Osteoblast (primary cell): ENCODE measurements at regions not wholly inside any gene's neighbourhood (a gene's known extent, or its start where the extent isn't known, plus 50 kb on each side); places are given as distances from the start of the nearest gene placed in this dataset.

Source experiments
- DNase-seq: peaks from one replicate; pipeline ENCODE4 v3.0.0; 2011; ENCODE audit warnings: low spot score, mixed read lengths; ENCODE audit not compliant: insufficient read length; ENCODE audit errors: missing footprints
- H2AFZ ChIP-seq: 2 replicates; pipeline ENCODE4 v1.6.0; 2011; ENCODE audit warnings: mild to moderate bottlenecking, low read length
- H3K27ac ChIP-seq: 2 replicates; pipeline ENCODE4 v1.5.1; 2011; ENCODE audit warnings: mild to moderate bottlenecking, low read depth, low read length, moderate library complexity
- H3K27me3 ChIP-seq: 2 replicates; pipeline ENCODE4 v1.6.0; 2012; ENCODE audit warnings: mild to moderate bottlenecking, control low read depth, inconsistent platforms, low read length, moderate library complexity; ENCODE audit not compliant: insufficient read depth
- H3K36me3 ChIP-seq: 2 replicates; pipeline ENCODE4 v1.5.1; 2011; ENCODE audit warnings: mild to moderate bottlenecking, low read length, control low read depth, moderate library complexity; ENCODE audit not compliant: insufficient read depth
- H3K4me1 ChIP-seq: 2 replicates; pipeline ENCODE4 v1.5.1; 2011; ENCODE audit warnings: mild to moderate bottlenecking, low read length, control low read depth, moderate library complexity; ENCODE audit not compliant: insufficient read depth
- H3K4me2 ChIP-seq: 2 replicates; pipeline ENCODE4 v1.6.0; 2011; ENCODE audit warnings: mild to moderate bottlenecking, low read length; ENCODE audit not compliant: insufficient read depth
- H3K4me3 ChIP-seq: fragments of 200-600 bp; sonication (generic); 3 replicates; pipeline ENCODE4 v1.5.1; 2012; ENCODE audit warnings: mild to moderate bottlenecking, low read length, inconsistent platforms; ENCODE audit not compliant: insufficient read depth
- H3K79me2 ChIP-seq: 2 replicates; pipeline ENCODE4 v1.6.0; 2012; ENCODE audit warnings: mild to moderate bottlenecking, low read length, control low read depth, inconsistent platforms; ENCODE audit not compliant: insufficient read depth
- H3K9me3 ChIP-seq: 2 replicates; pipeline ENCODE4 v1.5.1; 2011; ENCODE audit warnings: low read depth, low read length, control low read depth
- H4K20me1 ChIP-seq: 2 replicates; pipeline ENCODE4 v1.6.0; 2012; ENCODE audit warnings: mild to moderate bottlenecking, low read length, control low read depth; ENCODE audit not compliant: insufficient read depth
- TF ChIP-seq, protein P1 (sequence below): IDR thresholded peaks from 2 replicates; pipeline ENCODE4 v1.5.1; 2011; ENCODE audit warnings: mild to moderate bottlenecking, low read depth, low read length, moderate library complexity; ENCODE audit errors: extremely low read depth

DNA sequence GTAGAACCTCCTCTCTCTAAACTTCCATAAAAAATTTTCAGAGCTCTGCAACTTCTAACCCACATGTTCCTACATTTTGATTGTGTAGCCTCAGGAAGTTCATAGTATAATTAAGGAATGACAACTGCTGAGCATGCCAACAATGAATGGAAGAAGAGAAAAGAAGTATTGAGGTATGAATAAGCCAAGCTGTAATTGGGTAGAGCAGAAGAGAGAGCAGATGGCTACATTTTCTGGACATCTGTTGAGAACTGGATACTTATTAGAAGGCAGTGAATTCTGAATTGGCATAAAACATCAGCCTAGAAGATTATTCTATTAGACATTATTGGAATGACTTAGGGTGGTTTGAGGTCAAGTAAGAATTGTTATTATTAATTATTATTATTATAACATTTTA, 728.3 kb upstream of the PHF14 start:
- Histone ChIP-seq H2AFZ (no peak overlapping the region), H3K9me3 (peaks cover 2% of the 10 kb centered on the region), H3K27me3 (no peaks in the 10 kb centered on the region), H3K36me3 (no peaks in the 10 kb centered on the region), H3K4me1 (no peaks in the 10 kb centered on the region), H3K27ac (no peak overlapping the region), H3K4me3 (no peak overlapping the region), H3K79me2 (no peaks in the 10 kb centered on the region), H4K20me1 (no peaks in the 10 kb centered on the region), H3K4me2 (no peak overlapping the region)
- no peak for DNase-seq
- TF ChIP-seq, protein P1, sequence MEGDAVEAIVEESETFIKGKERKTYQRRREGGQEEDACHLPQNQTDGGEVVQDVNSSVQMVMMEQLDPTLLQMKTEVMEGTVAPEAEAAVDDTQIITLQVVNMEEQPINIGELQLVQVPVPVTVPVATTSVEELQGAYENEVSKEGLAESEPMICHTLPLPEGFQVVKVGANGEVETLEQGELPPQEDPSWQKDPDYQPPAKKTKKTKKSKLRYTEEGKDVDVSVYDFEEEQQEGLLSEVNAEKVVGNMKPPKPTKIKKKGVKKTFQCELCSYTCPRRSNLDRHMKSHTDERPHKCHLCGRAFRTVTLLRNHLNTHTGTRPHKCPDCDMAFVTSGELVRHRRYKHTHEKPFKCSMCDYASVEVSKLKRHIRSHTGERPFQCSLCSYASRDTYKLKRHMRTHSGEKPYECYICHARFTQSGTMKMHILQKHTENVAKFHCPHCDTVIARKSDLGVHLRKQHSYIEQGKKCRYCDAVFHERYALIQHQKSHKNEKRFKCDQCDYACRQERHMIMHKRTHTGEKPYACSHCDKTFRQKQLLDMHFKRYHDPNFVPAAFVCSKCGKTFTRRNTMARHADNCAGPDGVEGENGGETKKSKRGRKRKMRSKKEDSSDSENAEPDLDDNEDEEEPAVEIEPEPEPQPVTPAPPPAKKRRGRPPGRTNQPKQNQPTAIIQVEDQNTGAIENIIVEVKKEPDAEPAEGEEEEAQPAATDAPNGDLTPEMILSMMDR = no peak

DNA sequence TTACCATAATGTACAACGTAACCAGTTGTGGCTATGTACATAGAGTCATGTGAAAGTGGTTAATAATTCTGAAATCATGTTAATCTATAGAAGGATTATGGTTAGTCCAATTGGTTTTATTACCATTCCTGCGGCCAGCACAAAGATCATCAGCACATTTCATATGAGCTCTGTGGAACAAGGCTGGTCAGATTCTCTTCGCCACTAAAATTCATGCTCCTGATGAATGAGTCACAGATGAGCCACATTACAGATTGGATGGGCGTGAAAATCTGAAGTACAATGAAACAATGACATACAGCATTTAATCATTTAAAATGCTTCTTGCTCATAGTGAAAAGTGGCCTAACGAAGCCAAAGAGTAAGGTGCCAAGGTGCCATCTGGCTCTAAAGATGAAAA, 716.2 kb upstream of the PHF14 start:
- Histone ChIP-seq H3K4me2 (no peak overlapping the region), H3K4me3 (no peak overlapping the region), H3K9me3 (no peaks in the 10 kb centered on the region), H2AFZ (no peak overlapping the region), H4K20me1 (no peaks in the 10 kb centered on the region), H3K36me3 (no peaks in the 10 kb centered on the region), H3K4me1 (no peaks in the 10 kb centered on the region), H3K27ac (no peak overlapping the region), H3K27me3 (no peaks in the 10 kb centered on the region), H3K79me2 (no peaks in the 10 kb centered on the region)
- TF ChIP-seq, protein P1 = no peak
- no peak for DNase-seq

DNA sequence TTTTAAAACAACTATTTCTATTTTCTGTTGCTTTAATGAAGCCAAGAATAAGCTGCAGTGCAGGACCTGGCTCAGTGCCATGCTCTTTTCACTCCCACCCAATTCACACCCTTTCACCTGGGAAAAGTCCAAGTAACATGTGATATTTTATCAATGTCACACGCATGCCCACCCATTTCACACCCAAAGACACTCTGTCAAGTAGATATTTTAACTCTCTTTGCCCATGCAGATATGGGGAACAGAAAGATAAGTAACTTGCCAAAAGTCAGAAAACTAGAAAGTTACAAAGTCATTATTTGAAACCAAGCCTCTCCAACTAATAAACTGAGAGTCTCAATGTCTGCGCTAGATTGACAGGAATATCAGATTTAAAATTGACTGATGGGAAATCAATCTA, 706.7 kb upstream of the PHF14 start:
- no peak overlapping the region for H3K4me2 ChIP-seq
- no peak overlapping the region for H3K27ac ChIP-seq
- H3K79me2 ChIP-seq = no peaks in the 10 kb centered on the region
- DNase-seq = no peak
- H4K20me1 ChIP-seq = no peaks in the 10 kb centered on the region
- H3K4me3 ChIP-seq = no peak overlapping the region
- H3K36me3 ChIP-seq = no peaks in the 10 kb centered on the region
- H3K9me3 ChIP-seq = peaks cover 4% of the 10 kb centered on the region
- TF ChIP-seq, protein P1 = no peak
- H3K27me3 ChIP-seq = no peaks in the 10 kb centered on the region
- no peaks in the 10 kb centered on the region for H3K4me1 ChIP-seq
- no peak overlapping the region for H2AFZ ChIP-seq

DNA sequence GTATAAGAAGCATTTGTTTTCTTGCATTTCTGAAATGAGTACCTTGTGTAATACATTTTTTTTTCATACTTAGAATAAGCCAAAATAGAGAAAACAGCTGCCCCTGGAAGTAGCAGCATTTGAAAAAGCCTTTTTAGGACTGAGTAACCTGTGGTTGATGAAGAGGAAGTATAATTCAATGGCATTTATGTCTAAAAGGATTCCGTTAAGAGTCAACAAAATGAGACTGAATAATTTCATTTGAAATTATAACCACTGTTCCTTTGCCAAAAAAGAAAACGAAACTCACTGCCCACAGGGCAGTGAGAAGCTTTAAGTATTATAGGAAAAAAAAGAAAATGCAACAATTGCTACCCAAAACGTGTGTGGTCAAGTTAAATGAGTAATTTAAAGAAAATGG, 705.6 kb upstream of the PHF14 start:
- Histone ChIP-seq H3K27ac (no peak overlapping the region), H3K4me2 (no peak overlapping the region), H3K36me3 (no peaks in the 10 kb centered on the region), H3K79me2 (no peaks in the 10 kb centered on the region), H3K4me1 (no peaks in the 10 kb centered on the region), H3K9me3 (peaks cover 4% of the 10 kb centered on the region), H3K27me3 (no peaks in the 10 kb centered on the region), H3K4me3 (no peak overlapping the region), H4K20me1 (no peaks in the 10 kb centered on the region), H2AFZ (no peak overlapping the region)
- TF ChIP-seq, protein P1 = no peak
- no peak for DNase-seq
